ENCODE measurements at regions not wholly inside any gene's neighbourhood (a gene's known extent, or its start where the extent isn't known, plus 50 kb on each side); places are given as distances from the start of the nearest gene placed in this dataset.

GRCh38 chr5:20636686-20637085 lies 648.7 kb upstream of the CDH18 start:
- H3K36me3 Mint-ChIP-seq: no peaks in the 10 kb centered on the region
- Histone ChIP-seq H3K27ac (no peak overlapping the region), H3K9me3 (ENCODE audit: low read depth) (no peaks in the 10 kb centered on the region), H3K79me2 (ENCODE audit: low read depth) (no peaks in the 10 kb centered on the region), H4K20me1 (ENCODE audit: low read depth) (no peaks in the 10 kb centered on the region), H3K4me3 (no peak overlapping the region), H3K27me3 (no peaks in the 10 kb centered on the region), H3K4me1 (no peaks in the 10 kb centered on the region), H3F3A (ENCODE audit: low read depth) (no peaks in the 10 kb centered on the region), H3K36me3 (no peaks in the 10 kb centered on the region), H3K9ac (no peak overlapping the region), H2AFZ (replicated peaks) (no peak overlapping the region), H3K4me2 (no peak overlapping the region)
- no peak overlapping the region for H3K27ac Mint-ChIP-seq
- no peaks in the 10 kb centered on the region for H3K4me1 Mint-ChIP-seq
- TF ChIP-seq EZH2 (IDR thresholded peaks at IDR 0.05) (no peak), EZH2phosphoT487 (IDR thresholded peaks at IDR 0.05) (no peak), CTCF (IDR thresholded peaks at IDR 0.05) (no peak)
- no peak for DNase-seq (ENCODE audit: low spot score)
- H3K4me3 Mint-ChIP-seq: no peak overlapping the region
- no peaks in the 10 kb centered on the region for H3K9me3 Mint-ChIP-seq
- H3K27me3 Mint-ChIP-seq (ENCODE audit: insufficient read depth, low read depth): no peaks in the 10 kb centered on the region

GRCh38 chr5:20619591-20619990 lies 631.6 kb upstream of the CDH18 start:
- Mint-ChIP-seq H3K4me3 (no peak overlapping the region), H3K36me3 (peaks cover 2% of the 10 kb centered on the region), H3K9me3 (peaks cover 9% of the 10 kb centered on the region), H3K4me1 (peaks cover 8% of the 10 kb centered on the region), H3K27me3 (ENCODE audit: insufficient read depth, low read depth) (no peaks in the 10 kb centered on the region), H3K27ac (no peak overlapping the region)
- H4K20me1 ChIP-seq (ENCODE audit: low read depth): no peaks in the 10 kb centered on the region
- DNase-seq (ENCODE audit: low spot score): no peak
- no peak overlapping the region for H3K27ac ChIP-seq
- H3K27me3 ChIP-seq: no peaks in the 10 kb centered on the region
- no peaks in the 10 kb centered on the region for H3K79me2 ChIP-seq (ENCODE audit: low read depth)
- no peak overlapping the region for H2AFZ ChIP-seq (replicated peaks)
- H3K4me3 ChIP-seq: no peak overlapping the region
- no peak overlapping the region for H3K4me2 ChIP-seq
- H3K9me3 ChIP-seq (ENCODE audit: low read depth): no peaks in the 10 kb centered on the region
- TF ChIP-seq EZH2 (IDR thresholded peaks at IDR 0.05) (no peak), CTCF (IDR thresholded peaks at IDR 0.05) (no peak), EZH2phosphoT487 (IDR thresholded peaks at IDR 0.05) (no peak)
- no peaks in the 10 kb centered on the region for H3K36me3 ChIP-seq
- no peak overlapping the region for H3K9ac ChIP-seq
- no peaks in the 10 kb centered on the region for H3F3A ChIP-seq (ENCODE audit: low read depth)
- no peaks in the 10 kb centered on the region for H3K4me1 ChIP-seq

GRCh38 chr5:20618340-20618739 lies 630.3 kb upstream of the CDH18 start:
- no peak overlapping the region for H3K4me3 ChIP-seq
- H3K27me3 Mint-ChIP-seq (ENCODE audit: insufficient read depth, low read depth): no peaks in the 10 kb centered on the region
- H3K27ac ChIP-seq: no peak overlapping the region
- H3K4me2 ChIP-seq: no peak overlapping the region
- H3K4me1 Mint-ChIP-seq: peaks cover 8% of the 10 kb centered on the region
- no peaks in the 10 kb centered on the region for H3F3A ChIP-seq (ENCODE audit: low read depth)
- H3K9ac ChIP-seq: no peak overlapping the region
- no peak overlapping the region for H3K27ac Mint-ChIP-seq
- H3K27me3 ChIP-seq: no peaks in the 10 kb centered on the region
- DNase-seq (ENCODE audit: low spot score): no peak
- H3K36me3 Mint-ChIP-seq: peaks cover 2% of the 10 kb centered on the region
- H4K20me1 ChIP-seq (ENCODE audit: low read depth): no peaks in the 10 kb centered on the region
- H3K9me3 Mint-ChIP-seq: peaks cover 9% of the 10 kb centered on the region
- H3K4me3 Mint-ChIP-seq: no peak overlapping the region
- TF ChIP-seq EZH2phosphoT487 (IDR thresholded peaks at IDR 0.05): no peak
- TF ChIP-seq CTCF (IDR thresholded peaks at IDR 0.05): no peak
- TF ChIP-seq EZH2 (IDR thresholded peaks at IDR 0.05): no peak
- no peak overlapping the region for H2AFZ ChIP-seq (replicated peaks)
- H3K36me3 ChIP-seq: no peaks in the 10 kb centered on the region
- no peaks in the 10 kb centered on the region for H3K9me3 ChIP-seq (ENCODE audit: low read depth)
- H3K4me1 ChIP-seq: no peaks in the 10 kb centered on the region
- H3K79me2 ChIP-seq (ENCODE audit: low read depth): no peaks in the 10 kb centered on the region

Data from neural progenitor cell (in vitro differentiated cells).